Heart left ventricle (tissue), 16 donors: ENCODE measurements at regions not wholly inside any gene's neighbourhood (a gene's known extent, or its start where the extent isn't known, plus 50 kb on each side); places are given as distances from the start of the nearest gene placed in this dataset.

ENCODE experiments used
- ATAC-seq, 4 donors: fragments of 200-7000 bp; cut with Tn5 transposase; one replicate each; pipeline ENCODE4 v1.9.1; 2020 to 2022; ENCODE audit warnings: moderate library complexity in 4 of 4, mild to moderate bottlenecking in 3 of 4, moderate number of reproducible peaks in 1 of 4
- DNase-seq, 5 donors: peaks; one replicate each; pipeline ENCODE4 v3.0.0-alpha.2; 2020
- H3K27ac ChIP-seq, 12 donors: fragments of 200-600 bp; sonication (generic) in 4 of 12; one replicate each; pipeline versions ENCODE4 v1.5.0 to v1.8.0; 2016 to 2022; ENCODE audit warnings: mild to moderate bottlenecking in 2 of 12
- H3K27me3 ChIP-seq, 9 donors: fragments of 200-600 bp; sonication (generic) in 2 of 9; one replicate each; pipeline versions ENCODE4 v1.5.1 to v1.8.0; 2016 to 2022; ENCODE audit warnings: mild to moderate bottlenecking in 3 of 9
- H3K36me3 ChIP-seq, 9 donors: fragments of 200-600 bp; sonication (generic) in 2 of 9; one replicate each; pipeline versions ENCODE4 v1.5.0 to v1.8.0; 2018 to 2022; ENCODE audit warnings: mild to moderate bottlenecking in 2 of 9
- H3K4me1 ChIP-seq, 12 donors: fragments of 200-600 bp; sonication (generic) in 4 of 12; one replicate each; pipeline versions ENCODE4 v1.5.0 to v1.8.0; 2016 to 2022; ENCODE audit warnings: mild to moderate bottlenecking in 3 of 12
- H3K4me3 ChIP-seq, 12 donors: fragments of 200-600 bp; sonication (generic) in 4 of 12; one replicate each; pipeline versions ENCODE4 v1.5.0 to v1.8.0; 2017 to 2022; ENCODE audit warnings: mild to moderate bottlenecking in 9 of 12, moderate library complexity in 4 of 12
- H3K9me3 ChIP-seq, 12 donors: fragments of 200-600 bp; sonication (generic) in 4 of 12; one replicate each; pipeline versions ENCODE4 v1.5.0 to v1.8.0; 2016 to 2022; ENCODE audit warnings: mild to moderate bottlenecking in 1 of 12
- POLR2A ChIP-seq, 2 donors: fragments of 450-650 bp; IDR thresholded peaks; one replicate each; pipeline ENCODE4 v1.6.1; 2017; ENCODE audit warnings: antibody characterized with exemption in 2 of 2, mild to moderate bottlenecking in 2 of 2, moderate library complexity in 2 of 2
- WGBS, 4 donors: extraction: QIAGEN DNeasy Blood & Tissue Kit in 2 of 4; methylation state at CpG; one replicate each; pipeline versions ENCODE4 v1.1.5 to v1.1.7; 2013 to 2018; 5-methylcytosine and 5-hydroxymethylcytosine counted together
- intact Hi-C, 10 donors: fragments of 100-400 bp; cut with DNase I; formaldehyde crosslinking; loops; one replicate each; pipeline versions ENCODE4 v1.11.1 to v1.14.2; 2022
- TF ChIP-seq, protein P1 (sequence below), 12 donors: fragments of 200-600 bp; sonication (generic) in 4 of 12; IDR thresholded peaks; one replicate each; pipeline versions ENCODE4 v1.5.0 to v1.8.0; 2018 to 2022; ENCODE audit warnings: antibody characterized with exemption in 12 of 12, mild to moderate bottlenecking in 5 of 12
- donor health status: ischemic (EF 13 %, LVEDD 7.1; RV severe dilation, severe dysfunction).
- donor health status: healthy with polysubstance abuse.
- donor health status: DM: no; HTN: yes; CAD: no.
- donor health status: DM: no; HTN: no; CAD: no.
- donor health status: ischemic (EF 25% LVEDD 6.9; RV normal size, moderate dysfunction).
- donor health status: ischemic (EF 25% LVEDD 5.7; RV mildly dilated, moderate dysfunction).
- donor health status: healthy.
- donor health status: DM: yes; HTN: yes; CAD: no.
- donor health status: ischemic (EF 35%, LVEDD 5.7; RV mildly dilated, moderate dysfunction).
- donor health status: nonischemic (EF 11% LVEDD 7.7; RV severe dilation, severe dysfunction).
- donor health status: DM: yes; HTN: yes; CAD: no.
- donor health status: PGD.
- donor health status: ischemic (EF 29% LVEDD 5.4; RV normal size, mild dysfunction).
- donor health status: nonischemic (EF 23%, LVEDD 6.1; RV moderate dilation, normal function).

DNA sequence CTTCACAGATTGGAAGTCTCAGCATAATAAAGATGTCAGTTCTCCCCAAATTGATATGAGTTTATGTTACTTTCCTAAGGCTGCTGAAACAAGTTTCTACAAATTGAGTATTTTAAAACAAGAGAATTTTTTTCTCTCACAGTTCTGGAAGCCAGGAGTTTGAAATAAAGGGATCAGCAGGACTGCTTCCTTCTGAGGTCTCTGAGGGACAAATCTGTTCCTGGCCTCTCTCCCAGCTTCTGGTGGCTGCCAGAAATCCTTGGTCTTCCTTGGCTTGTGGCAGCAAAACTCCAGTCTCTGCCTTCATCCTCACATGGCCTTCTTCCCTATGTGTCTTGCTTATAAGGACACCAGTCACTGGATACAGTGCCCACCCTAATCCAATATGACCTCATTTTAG is 136.1 kb downstream of the TFAP2A start:
- no peak overlapping the region for H3K27ac ChIP-seq
- ATAC-seq (no peak), DNase-seq (no peak)
- intact Hi-C loops = no loop called here
- no peak overlapping the region for H3K4me3 ChIP-seq
- TF ChIP-seq, protein P1, sequence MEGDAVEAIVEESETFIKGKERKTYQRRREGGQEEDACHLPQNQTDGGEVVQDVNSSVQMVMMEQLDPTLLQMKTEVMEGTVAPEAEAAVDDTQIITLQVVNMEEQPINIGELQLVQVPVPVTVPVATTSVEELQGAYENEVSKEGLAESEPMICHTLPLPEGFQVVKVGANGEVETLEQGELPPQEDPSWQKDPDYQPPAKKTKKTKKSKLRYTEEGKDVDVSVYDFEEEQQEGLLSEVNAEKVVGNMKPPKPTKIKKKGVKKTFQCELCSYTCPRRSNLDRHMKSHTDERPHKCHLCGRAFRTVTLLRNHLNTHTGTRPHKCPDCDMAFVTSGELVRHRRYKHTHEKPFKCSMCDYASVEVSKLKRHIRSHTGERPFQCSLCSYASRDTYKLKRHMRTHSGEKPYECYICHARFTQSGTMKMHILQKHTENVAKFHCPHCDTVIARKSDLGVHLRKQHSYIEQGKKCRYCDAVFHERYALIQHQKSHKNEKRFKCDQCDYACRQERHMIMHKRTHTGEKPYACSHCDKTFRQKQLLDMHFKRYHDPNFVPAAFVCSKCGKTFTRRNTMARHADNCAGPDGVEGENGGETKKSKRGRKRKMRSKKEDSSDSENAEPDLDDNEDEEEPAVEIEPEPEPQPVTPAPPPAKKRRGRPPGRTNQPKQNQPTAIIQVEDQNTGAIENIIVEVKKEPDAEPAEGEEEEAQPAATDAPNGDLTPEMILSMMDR (IDR thresholded peaks at IDR 0.05) = no peak
- no peak for TF ChIP-seq POLR2A (IDR thresholded peaks at IDR 0.05)
- no peaks in the 10 kb centered on the region for H3K4me1 ChIP-seq
- no peaks in the 10 kb centered on the region for H3K36me3 ChIP-seq
- H3K9me3 ChIP-seq = no peaks in the 10 kb centered on the region
- no peaks in the 10 kb centered on the region for H3K27me3 ChIP-seq

DNA sequence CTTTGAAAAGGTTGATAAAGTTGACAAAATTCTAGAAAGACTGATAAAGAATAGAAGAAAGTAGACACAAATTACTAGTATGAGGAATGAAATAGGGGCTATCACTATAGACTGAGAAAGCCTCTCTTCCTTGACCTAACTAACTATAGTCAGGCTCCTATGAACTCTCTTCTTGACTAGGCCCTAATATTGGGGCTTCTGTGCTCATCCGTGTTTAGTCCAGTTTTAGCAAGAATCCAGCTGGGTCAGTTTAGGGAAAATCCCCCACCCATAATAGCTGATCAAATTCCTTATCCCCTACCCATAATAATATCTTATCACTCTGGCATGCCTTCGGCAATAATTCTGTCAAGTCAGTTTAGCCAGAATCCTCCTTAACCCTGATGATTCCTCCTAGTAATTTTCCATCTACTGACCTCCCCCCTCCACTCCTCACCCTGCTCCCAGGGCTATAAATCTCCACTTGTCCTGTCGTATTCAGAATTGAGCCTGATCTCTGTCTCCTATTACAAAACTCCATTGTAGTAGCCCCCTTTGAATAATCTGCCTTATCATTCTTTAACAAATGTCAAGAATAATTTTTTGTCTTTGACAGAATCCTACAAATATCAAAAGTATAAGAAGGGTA is 138.1 kb downstream of the TFAP2A start:
- Histone ChIP-seq H3K27ac (no peak overlapping the region), H3K4me1 (no peaks in the 10 kb centered on the region), H3K36me3 (no peaks in the 10 kb centered on the region), H3K9me3 (no peaks in the 10 kb centered on the region), H3K27me3 (no peaks in the 10 kb centered on the region), H3K4me3 (no peak overlapping the region)
- WGBS, 4 donors = 59 to 69% (median 62%) methylated on average over 3 of the region's 3 CpGs
- DNase-seq = no peak
- intact Hi-C loops = no loop called here
- TF ChIP-seq POLR2A (IDR thresholded peaks at IDR 0.05) = no peak
- TF ChIP-seq, protein P1 (IDR thresholded peaks at IDR 0.05) = no peak
- ATAC-seq = no peak

DNA sequence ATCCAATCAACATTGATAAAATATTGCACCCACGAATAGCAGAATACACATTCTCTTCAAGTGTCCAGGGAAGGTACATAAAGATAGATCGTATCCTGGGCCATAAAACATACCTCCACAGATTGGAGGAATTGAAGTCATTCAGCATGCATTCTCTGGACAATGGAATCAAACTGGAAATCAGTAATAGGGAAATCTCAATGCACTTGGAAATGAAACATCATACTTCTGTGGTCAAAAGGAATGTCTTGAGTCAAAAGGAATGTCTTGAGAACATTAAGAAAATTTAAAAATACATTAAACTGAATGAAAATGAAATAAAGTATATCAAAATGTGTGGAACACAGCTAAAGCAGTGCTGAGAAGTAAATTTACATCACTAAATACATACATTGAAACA is 138.8 kb downstream of the TFAP2A start:
- 66 to 79% (median 71%) methylated on average over 2 of the region's 2 CpGs for WGBS, 4 donors
- intact Hi-C loops = no loop called here
- H3K9me3 ChIP-seq = no peaks in the 10 kb centered on the region
- no peak for DNase-seq
- H3K4me1 ChIP-seq = no peaks in the 10 kb centered on the region
- H3K4me3 ChIP-seq = no peak overlapping the region
- no peaks in the 10 kb centered on the region for H3K36me3 ChIP-seq
- ATAC-seq = no peak
- H3K27me3 ChIP-seq = peaks cover 0 to under 1% (median 0%) of the 10 kb centered on the region in 9 donors
- TF ChIP-seq, protein P1 (IDR thresholded peaks at IDR 0.05) = no peak
- no peak for TF ChIP-seq POLR2A (IDR thresholded peaks at IDR 0.05)
- H3K27ac ChIP-seq = no peak overlapping the region

DNA sequence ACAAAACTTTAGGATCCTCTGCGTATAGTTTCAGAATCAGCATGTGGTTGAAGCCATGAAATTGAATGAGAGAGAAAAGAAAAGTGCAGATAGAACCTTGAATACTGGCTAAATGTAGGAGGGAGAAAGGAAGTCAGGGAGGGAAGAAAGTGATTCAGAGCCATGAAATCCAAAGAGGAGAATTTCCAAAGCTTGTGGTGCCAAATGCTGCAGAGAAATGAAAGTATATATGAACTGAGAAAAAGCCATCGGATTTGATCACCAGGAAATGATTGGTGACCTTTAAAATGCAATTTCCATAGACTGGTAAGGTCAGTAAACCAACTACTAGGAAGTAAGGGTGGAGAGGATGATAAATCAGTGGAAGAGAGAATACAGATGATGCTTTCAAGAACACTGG is 142.3 kb downstream of the TFAP2A start:
- Histone ChIP-seq H3K4me1 (no peaks in the 10 kb centered on the region), H3K4me3 (no peak overlapping the region), H3K36me3 (no peaks in the 10 kb centered on the region), H3K27me3 (peaks cover 0 to 19% (median 0%) of the 10 kb centered on the region in 9 donors), H3K27ac (no peak overlapping the region), H3K9me3 (no peaks in the 10 kb centered on the region)
- ATAC-seq = no peak
- no peak for TF ChIP-seq POLR2A (IDR thresholded peaks at IDR 0.05)
- TF ChIP-seq, protein P1 (IDR thresholded peaks at IDR 0.05) = no peak
- DNase-seq = no peak
- intact Hi-C loops = no loop called here
- 77 to 84% (median 80%) methylated on average over 2 of the region's 2 CpGs for WGBS, 4 donors
